Panc1 (cell line): ENCODE measurements at regions not wholly inside any gene's neighbourhood (a gene's known extent, or its start where the extent isn't known, plus 50 kb on each side); places are given as distances from the start of the nearest gene placed in this dataset.

Source experiments
- ATAC-seq: fragments of 200-7000 bp; cut with Tn5 transposase; 2 replicates; pipeline ENCODE4 v1.9.1; 2020; ENCODE audit warnings: mild to moderate bottlenecking, moderate library complexity
- BruUV-seq: library from RNA; stranded (reverse); fragments of 400-500 nt; replicated peaks from 2 replicates; lab custom pipeline; 2021; lab: Mats Ljungman, UMichigan
- CTCF ChIA-PET: fragments of 300-600 bp; sonication (Branson Sonifier 250); formaldehyde crosslinking; loops from one replicate; lab custom pipeline; 2022; ENCODE audit warnings: antibody characterized with exemption; lab: Charles Lee
- POLR2A ChIA-PET: fragments of 300-600 bp; sonication (Branson Sonifier 250); formaldehyde crosslinking; loops from one replicate; lab custom pipeline; 2022; ENCODE audit warnings: antibody characterized with exemption; lab: Charles Lee
- DNase-seq: peaks from one replicate; pipeline ENCODE4 v3.0.0-alpha.2; 2010; ENCODE audit warnings: low read depth, low spot score
- H3K27ac ChIP-seq: 2 replicates; pipeline ENCODE4 v1.5.1; 2011; ENCODE audit warnings: mild to moderate bottlenecking, low read length, inconsistent platforms
- H3K27me3 ChIP-seq: fragments of 200-500 bp; sonication (Bioruptor generic); 2 replicates; pipeline ENCODE4 v1.6.0; 2014; ENCODE audit warnings: low read length, inconsistent platforms; ENCODE audit not compliant: control insufficient read depth, insufficient read depth
- H3K36me3 ChIP-seq: fragments of 200-500 bp; sonication (Bioruptor generic); 2 replicates; pipeline ENCODE4 v1.5.1; 2014; ENCODE audit warnings: inconsistent platforms, mild to moderate bottlenecking, low read length, moderate library complexity; ENCODE audit not compliant: control insufficient read depth, insufficient read depth
- H3K4me1 ChIP-seq: 2 replicates; pipeline ENCODE4 v1.5.1; 2011; ENCODE audit warnings: inconsistent platforms, mild to moderate bottlenecking, low read length, moderate library complexity; ENCODE audit not compliant: control insufficient read depth, insufficient read depth
- H3K4me3 ChIP-seq, 2 experiments: 2 replicates each; pipeline ENCODE4 v1.5.1; 2011 to 2012; ENCODE audit warnings: low read depth in 2 of 2, low read length in 2 of 2, mild to moderate bottlenecking in 2 of 2, inconsistent platforms in 1 of 2, moderate library complexity in 1 of 2
- H3K9me3 ChIP-seq: fragments of 200-500 bp; sonication (Bioruptor generic); 2 replicates; pipeline ENCODE4 v1.5.1; 2014; ENCODE audit warnings: low read depth, mild to moderate bottlenecking, inconsistent platforms, low read length, moderate library complexity; ENCODE audit not compliant: control insufficient read depth, insufficient read depth
- POLR2AphosphoS5 ChIP-seq: IDR thresholded peaks from 2 replicates; pipeline ENCODE4 v1.6.1; 2012; ENCODE audit warnings: mild to moderate bottlenecking, low read depth, low read length, moderate library complexity
- SIN3A ChIP-seq: IDR thresholded peaks from 2 replicates; pipeline ENCODE4 v1.6.1; 2012; ENCODE audit warnings: low read depth, mild to moderate bottlenecking, low read length, moderate library complexity, borderline replicate concordance; ENCODE audit not compliant: insufficient read depth
- TCF7L2 ChIP-seq: IDR thresholded peaks from 2 replicates; pipeline ENCODE4 v1.6.1; 2011; ENCODE audit warnings: mild to moderate bottlenecking, low read depth, low read length, inconsistent platforms
- in situ Hi-C: cut with HindIII; loops from 2 replicates; pipeline ENCODE4 v1.10.0; 2016; ENCODE audit warnings: low sequenced_read_pairs, low pct_unique_long_range_greater_than_20kb
- intact Hi-C: fragments of 100-400 bp; cut with micrococcal nuclease; formaldehyde crosslinking; loops from one replicate; pipeline ENCODE4 v1.10.0; 2022; ENCODE audit not compliant: unreplicated experiment
- TF ChIP-seq, protein P1 (sequence below), 2 experiments: IDR thresholded peaks; 2 replicates each; pipeline ENCODE4 v1.6.1; 2011 to 2012; ENCODE audit warnings: low read depth in 2 of 2, control low read depth in 1 of 2, low read length in 1 of 2, mild to moderate bottlenecking in 1 of 2, moderate library complexity in 1 of 2; ENCODE audit not compliant: insufficient read depth in 1 of 2
- TF ChIP-seq, protein P2 (sequence below): fragments of 450-650 bp; IDR thresholded peaks from 2 replicates; pipeline ENCODE4 v1.5.1; 2017; ENCODE audit warnings: mild to moderate bottlenecking

DNA sequence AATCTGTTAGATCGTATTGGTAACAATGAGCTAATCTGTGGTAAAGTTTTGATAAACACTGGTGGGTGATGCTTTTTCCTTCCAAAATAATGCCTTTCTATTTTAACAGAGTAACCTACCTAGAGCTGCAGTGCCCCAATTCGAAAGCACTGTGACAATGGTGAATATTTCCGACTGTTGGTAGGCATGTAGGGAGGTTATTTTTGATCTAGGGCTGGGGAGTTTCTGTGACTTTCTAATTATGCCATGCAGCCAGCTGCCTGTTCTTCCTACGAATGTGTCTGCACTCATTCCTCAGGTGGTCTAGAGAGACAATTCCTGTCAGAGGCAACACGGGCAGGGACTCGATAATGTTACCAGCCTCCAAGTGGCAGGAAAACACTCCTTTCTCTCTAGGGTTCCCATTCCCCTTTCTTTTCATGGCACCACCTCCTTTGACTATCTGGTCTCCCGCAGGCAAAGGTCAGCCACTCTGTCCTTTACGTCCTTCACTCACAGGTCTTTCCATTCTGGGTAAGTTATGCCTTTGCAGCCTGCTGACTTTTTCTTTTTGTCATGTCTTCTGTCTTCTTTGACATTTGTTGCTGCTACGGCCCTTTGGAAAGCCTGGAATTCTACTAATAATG, 167.2 kb upstream of the MGAT5 start:
- no peaks in the 10 kb centered on the region for H3K4me1 ChIP-seq
- CTCF ChIA-PET = no interaction called here
- no TSS peak for BruUV-seq
- no peak for ATAC-seq
- TF ChIP-seq SIN3A = no peak
- TF ChIP-seq, protein P1, sequence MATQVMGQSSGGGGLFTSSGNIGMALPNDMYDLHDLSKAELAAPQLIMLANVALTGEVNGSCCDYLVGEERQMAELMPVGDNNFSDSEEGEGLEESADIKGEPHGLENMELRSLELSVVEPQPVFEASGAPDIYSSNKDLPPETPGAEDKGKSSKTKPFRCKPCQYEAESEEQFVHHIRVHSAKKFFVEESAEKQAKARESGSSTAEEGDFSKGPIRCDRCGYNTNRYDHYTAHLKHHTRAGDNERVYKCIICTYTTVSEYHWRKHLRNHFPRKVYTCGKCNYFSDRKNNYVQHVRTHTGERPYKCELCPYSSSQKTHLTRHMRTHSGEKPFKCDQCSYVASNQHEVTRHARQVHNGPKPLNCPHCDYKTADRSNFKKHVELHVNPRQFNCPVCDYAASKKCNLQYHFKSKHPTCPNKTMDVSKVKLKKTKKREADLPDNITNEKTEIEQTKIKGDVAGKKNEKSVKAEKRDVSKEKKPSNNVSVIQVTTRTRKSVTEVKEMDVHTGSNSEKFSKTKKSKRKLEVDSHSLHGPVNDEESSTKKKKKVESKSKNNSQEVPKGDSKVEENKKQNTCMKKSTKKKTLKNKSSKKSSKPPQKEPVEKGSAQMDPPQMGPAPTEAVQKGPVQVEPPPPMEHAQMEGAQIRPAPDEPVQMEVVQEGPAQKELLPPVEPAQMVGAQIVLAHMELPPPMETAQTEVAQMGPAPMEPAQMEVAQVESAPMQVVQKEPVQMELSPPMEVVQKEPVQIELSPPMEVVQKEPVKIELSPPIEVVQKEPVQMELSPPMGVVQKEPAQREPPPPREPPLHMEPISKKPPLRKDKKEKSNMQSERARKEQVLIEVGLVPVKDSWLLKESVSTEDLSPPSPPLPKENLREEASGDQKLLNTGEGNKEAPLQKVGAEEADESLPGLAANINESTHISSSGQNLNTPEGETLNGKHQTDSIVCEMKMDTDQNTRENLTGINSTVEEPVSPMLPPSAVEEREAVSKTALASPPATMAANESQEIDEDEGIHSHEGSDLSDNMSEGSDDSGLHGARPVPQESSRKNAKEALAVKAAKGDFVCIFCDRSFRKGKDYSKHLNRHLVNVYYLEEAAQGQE (IDR thresholded peaks at IDR 0.05; ENCODE audit: insufficient read depth in 1 of 2, low read depth in 2 of 2, low read length in 1 of 2) = no peak
- TF ChIP-seq, protein P2, sequence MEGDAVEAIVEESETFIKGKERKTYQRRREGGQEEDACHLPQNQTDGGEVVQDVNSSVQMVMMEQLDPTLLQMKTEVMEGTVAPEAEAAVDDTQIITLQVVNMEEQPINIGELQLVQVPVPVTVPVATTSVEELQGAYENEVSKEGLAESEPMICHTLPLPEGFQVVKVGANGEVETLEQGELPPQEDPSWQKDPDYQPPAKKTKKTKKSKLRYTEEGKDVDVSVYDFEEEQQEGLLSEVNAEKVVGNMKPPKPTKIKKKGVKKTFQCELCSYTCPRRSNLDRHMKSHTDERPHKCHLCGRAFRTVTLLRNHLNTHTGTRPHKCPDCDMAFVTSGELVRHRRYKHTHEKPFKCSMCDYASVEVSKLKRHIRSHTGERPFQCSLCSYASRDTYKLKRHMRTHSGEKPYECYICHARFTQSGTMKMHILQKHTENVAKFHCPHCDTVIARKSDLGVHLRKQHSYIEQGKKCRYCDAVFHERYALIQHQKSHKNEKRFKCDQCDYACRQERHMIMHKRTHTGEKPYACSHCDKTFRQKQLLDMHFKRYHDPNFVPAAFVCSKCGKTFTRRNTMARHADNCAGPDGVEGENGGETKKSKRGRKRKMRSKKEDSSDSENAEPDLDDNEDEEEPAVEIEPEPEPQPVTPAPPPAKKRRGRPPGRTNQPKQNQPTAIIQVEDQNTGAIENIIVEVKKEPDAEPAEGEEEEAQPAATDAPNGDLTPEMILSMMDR = no peak
- no peak for TF ChIP-seq TCF7L2
- no peak for TF ChIP-seq POLR2AphosphoS5
- H3K36me3 ChIP-seq = no peaks in the 10 kb centered on the region
- intact Hi-C loops = no loop called here
- DNase-seq = no peak
- in situ Hi-C loops = no loop called here
- no peak overlapping the region for H3K27ac ChIP-seq
- no peaks in the 10 kb centered on the region for H3K9me3 ChIP-seq
- H3K27me3 ChIP-seq = no peaks in the 10 kb centered on the region
- H3K4me3 ChIP-seq = no peak overlapping the region
- POLR2A ChIA-PET = no interaction called here

GRCh38 chr2:134087371-134087921, 166.4 kb upstream of the MGAT5 start:
- no peaks in the 10 kb centered on the region for H3K27me3 ChIP-seq
- intact Hi-C loops (no loop called here), in situ Hi-C loops (no loop called here)
- DNase-seq = no peak
- H3K9me3 ChIP-seq = no peaks in the 10 kb centered on the region
- TF ChIP-seq SIN3A = no peak
- no peak for TF ChIP-seq TCF7L2
- TF ChIP-seq POLR2AphosphoS5 = no peak
- TF ChIP-seq, protein P2 = no peak
- TF ChIP-seq, protein P1 (IDR thresholded peaks at IDR 0.05; ENCODE audit: insufficient read depth in 1 of 2, low read depth in 2 of 2, low read length in 1 of 2) = no peak
- ChIA-PET POLR2A (no interaction called here), CTCF (no interaction called here)
- no peaks in the 10 kb centered on the region for H3K4me1 ChIP-seq
- H3K27ac ChIP-seq = no peak overlapping the region
- no peak overlapping the region for H3K4me3 ChIP-seq
- no TSS peak for BruUV-seq
- no peak for ATAC-seq
- no peaks in the 10 kb centered on the region for H3K36me3 ChIP-seq
